GM12864 (cell line): ENCODE measurements at regions not wholly inside any gene's neighbourhood (a gene's known extent, or its start where the extent isn't known, plus 50 kb on each side); places are given as distances from the start of the nearest gene placed in this dataset.

ENCODE experiments used
- DNase-seq: peaks from one replicate; pipeline ENCODE4 v3.0.0-alpha.2; 2011; ENCODE audit warnings: low read depth
- H3K4me3 ChIP-seq: 2 replicates; pipeline ENCODE4 v1.5.1; 2011; ENCODE audit warnings: mild to moderate bottlenecking, low read depth, low read length, control low read depth
- TF ChIP-seq, protein P1 (sequence below): IDR thresholded peaks from 2 replicates; pipeline ENCODE4 v1.5.1; 2011; ENCODE audit warnings: low read depth, mild to moderate bottlenecking, moderate library complexity, low read length, control low read depth, inconsistent platforms; ENCODE audit errors: missing control alignments

DNA sequence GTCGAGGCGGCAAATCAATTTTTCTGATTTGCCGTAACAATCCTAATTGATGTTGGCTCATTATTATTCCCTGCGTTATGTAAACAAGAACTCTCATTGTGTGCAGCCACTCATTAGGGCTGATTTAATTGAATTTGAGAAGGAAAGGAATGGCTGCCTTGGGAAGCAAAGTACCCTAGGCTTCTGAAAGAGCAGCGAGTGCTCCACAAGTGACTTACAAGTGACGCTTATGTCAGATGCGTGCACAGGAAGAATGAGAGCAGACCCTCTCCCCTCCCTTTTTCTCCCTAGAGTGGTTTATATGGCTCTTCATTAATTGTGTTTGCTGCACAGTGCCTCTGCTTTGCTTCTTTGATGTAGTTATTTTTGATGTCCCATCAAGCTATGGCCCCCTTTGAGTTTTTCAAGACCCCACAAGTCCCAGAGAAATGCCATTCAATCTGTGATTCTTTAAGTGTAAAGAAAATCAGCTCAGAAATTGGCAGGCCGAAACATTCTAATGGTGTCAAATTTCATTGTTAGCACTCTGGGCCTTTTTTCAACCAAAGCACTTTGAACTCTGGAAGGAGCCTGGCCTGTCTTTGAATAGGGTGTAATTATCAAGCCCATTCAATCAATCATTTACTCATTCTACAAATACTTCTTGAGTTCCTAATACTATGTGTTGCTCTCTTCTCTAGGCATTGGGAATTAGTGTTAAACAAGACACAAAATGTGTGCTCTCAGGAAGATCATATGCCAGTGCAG, 86.8 kb upstream of the VAV3 start:
- H3K4me3 ChIP-seq, result no peak overlapping the region
- DNase-seq, result no peak
- TF ChIP-seq, protein P1, sequence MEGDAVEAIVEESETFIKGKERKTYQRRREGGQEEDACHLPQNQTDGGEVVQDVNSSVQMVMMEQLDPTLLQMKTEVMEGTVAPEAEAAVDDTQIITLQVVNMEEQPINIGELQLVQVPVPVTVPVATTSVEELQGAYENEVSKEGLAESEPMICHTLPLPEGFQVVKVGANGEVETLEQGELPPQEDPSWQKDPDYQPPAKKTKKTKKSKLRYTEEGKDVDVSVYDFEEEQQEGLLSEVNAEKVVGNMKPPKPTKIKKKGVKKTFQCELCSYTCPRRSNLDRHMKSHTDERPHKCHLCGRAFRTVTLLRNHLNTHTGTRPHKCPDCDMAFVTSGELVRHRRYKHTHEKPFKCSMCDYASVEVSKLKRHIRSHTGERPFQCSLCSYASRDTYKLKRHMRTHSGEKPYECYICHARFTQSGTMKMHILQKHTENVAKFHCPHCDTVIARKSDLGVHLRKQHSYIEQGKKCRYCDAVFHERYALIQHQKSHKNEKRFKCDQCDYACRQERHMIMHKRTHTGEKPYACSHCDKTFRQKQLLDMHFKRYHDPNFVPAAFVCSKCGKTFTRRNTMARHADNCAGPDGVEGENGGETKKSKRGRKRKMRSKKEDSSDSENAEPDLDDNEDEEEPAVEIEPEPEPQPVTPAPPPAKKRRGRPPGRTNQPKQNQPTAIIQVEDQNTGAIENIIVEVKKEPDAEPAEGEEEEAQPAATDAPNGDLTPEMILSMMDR, result no peak

DNA sequence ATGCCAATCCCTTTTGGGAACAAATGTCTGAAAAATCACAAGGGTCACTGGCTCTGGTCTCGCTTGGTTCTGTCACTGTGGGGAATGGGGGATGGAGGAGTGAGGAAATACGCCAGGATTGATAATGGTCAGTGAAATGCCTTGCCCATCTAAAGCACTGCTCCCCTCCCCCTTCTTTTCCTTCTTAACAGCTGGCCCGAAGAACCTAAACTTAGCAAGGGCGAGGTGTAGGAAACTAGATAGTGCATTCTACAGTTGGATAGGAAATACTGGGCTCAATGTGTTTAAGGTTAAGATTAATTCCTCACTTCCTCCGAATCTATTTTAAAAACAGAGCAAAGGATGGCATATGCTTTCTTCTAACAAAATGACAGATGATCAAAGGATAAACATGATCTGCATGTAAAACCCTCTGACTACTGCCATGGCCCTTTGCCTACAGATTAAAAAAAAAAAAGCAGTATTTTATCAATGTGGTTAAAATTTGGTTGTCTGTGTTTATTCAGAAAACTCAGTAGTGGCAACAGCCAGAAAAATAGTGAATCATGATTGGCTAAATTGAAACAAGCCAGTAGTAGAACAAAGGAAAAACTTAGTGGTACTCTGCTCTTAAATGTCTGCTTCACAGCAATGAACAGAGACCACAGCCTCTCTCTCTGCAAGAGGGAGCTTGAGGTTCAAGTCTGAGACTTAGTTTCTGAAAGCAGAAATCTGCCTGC, 86.1 kb upstream of the VAV3 start:
- DNase-seq, result no peak
- TF ChIP-seq, protein P1, result no peak
- H3K4me3 ChIP-seq, result no peak overlapping the region

DNA sequence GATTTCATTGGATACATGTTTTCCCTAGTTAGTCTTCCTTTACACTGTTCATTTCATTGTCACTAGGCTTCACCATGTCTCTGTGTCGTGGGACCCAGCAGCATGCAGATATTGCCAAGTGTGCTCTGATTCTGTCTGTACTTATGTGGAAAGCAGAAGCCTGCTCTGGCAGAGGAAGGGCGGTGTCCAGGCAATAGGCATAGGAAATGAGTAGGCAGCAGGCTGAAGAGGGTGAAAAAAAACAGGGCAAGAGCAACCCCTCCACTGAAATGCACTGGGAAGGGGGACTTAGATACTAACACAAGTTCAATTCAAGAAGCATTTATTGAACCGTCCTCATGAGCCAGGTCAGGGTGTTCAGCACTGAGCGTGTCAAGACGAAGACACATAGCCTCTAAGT, 85.2 kb upstream of the VAV3 start:
- no peak overlapping the region for H3K4me3 ChIP-seq
- TF ChIP-seq, protein P1, result no peak
- no peak for DNase-seq

DNA sequence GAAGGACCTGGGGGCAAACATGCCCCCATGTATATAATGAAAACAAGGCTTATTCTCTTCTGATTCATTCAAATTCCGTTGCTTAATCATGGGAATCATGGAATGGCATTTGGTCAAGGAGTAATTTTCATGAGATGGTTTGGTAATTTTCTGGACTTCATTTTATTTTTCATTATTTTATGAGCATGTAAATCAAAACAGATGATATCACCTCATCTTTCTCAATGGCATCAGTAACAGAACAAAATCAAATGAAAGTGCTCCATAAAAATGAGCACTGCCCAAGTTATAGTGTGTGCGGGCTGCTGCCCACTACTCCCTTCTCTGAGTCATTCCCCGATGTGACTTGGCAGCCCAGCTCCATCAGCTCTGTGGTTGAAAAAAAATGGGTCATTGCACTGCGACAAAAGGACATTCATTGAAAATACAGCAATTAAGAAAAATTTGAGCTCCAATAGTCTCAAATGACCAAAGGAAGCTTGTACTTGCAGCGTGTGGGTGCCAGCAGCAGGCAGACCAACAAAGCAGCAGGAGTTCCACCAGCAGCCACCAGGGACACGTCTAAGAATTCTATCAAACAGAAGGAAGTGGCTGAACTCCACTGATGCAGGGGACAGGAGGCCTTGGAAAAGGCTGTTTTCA, 84.3 kb upstream of the VAV3 start:
- TF ChIP-seq, protein P1, result peak; percentile 65
- no peak for DNase-seq
- H3K4me3 ChIP-seq, result no peak overlapping the region

DNA sequence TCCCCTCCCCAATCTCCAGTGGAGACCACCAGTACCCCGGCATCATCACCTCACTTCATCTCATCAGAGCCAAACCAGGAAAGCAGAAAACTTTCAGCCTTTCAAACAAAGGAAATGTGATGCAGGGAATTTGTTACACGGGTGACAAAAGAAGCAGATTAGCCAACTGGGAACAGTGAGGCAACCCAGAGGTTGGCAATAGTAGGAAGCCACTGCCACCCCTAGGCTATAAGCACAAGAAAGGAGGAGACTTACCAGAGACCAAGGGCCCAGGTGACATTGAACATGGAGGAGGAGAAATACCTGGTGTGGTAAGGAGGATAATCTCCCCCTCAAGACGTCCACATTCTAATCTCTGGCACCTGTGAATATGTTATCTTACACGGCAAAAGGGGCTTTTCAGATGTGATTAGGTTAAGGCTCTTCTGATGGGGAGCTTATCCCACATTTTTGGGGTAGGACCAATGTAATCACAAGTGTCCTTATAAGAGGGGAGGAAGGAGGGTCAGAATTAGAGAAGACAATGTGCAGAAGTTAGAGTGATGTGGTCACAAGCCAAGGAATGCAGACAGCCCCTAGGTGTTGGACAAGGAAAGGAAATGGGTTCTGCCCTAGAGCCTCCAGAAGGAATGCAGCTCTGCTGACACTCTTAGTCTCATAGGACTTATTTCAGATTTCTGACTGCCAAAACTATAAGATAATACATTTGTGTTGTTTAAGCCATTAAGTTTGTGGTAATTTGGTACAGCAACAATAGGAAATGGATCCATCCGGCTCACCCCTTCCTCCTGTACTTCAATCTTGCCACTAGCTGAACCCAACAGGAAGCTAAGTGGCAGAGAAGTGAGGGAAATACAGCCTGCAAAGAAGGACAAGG, 83.6 kb upstream of the VAV3 start:
- DNase-seq, result no peak
- TF ChIP-seq, protein P1, result no peak
- H3K4me3 ChIP-seq, result no peak overlapping the region

DNA sequence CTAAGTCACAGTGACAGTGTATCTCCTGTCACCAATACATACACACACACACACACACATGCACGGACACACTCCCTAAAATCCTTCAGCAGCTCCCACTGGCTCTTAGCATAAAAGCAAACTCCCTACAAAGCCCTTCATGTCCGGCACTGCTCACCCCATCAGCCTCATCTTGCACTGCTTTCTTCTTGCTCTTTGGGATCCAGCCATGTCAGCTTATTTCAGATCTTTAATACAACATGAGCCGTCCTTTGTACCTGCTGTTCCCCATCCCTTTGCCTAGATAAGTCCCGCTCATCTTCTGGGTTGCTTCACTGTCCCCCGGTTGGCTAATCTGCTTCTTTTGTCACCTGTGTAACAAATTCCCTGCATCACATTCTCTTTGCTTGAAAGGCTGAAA, 82.1 kb upstream of the VAV3 start:
- no peak overlapping the region for H3K4me3 ChIP-seq
- DNase-seq, result no peak
- TF ChIP-seq, protein P1, result no peak
